ENCODE measurements at regions not wholly inside any gene's neighbourhood (a gene's known extent, or its start where the extent isn't known, plus 50 kb on each side); places are given as distances from the start of the nearest gene placed in this dataset.

DNA sequence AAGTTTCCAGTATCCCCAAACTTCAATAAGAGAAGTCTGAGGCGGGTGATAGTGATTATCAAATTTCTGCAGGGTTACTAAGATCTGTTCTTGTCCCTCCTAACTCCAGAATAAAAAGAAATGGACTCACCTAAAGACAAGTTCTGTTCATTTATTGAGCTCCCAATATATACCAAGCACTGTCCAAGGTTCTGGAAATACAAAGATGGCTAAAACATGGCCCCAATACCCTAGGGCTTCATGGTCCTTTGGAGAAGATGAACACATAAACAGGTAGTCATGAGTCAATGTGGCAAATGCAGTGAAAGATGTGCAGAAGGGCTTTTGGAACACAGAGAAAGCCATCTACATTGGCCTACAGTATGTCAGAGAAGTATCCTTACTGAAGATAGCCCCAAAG is 231.2 kb downstream of the PPP1R2C start:
- H3F3A ChIP-seq (ENCODE audit: insufficient read depth), result no peaks in the 10 kb centered on the region
- H3K79me2 ChIP-seq (ENCODE audit: insufficient read depth, low read length), result no peaks in the 10 kb centered on the region
- no peaks in the 10 kb centered on the region for H3K9me2 ChIP-seq (replicated peaks; ENCODE audit: insufficient read depth, low read length)
- no peak overlapping the region for H3K27ac ChIP-seq (ENCODE audit: low read depth, low read length)
- no peaks in the 10 kb centered on the region for H3K27me3 ChIP-seq (ENCODE audit: low read length)
- no peaks in the 10 kb centered on the region for H3K9me3 ChIP-seq (ENCODE audit: insufficient read depth, low read length)
- H2AFZ ChIP-seq (ENCODE audit: low read depth, low read length, severe bottlenecking), result no peak overlapping the region
- H4K20me1 ChIP-seq (ENCODE audit: low read depth, low read length), result no peaks in the 10 kb centered on the region
- TF ChIP-seq EZH2phosphoT487 (conservative IDR thresholded peaks at IDR 0.05; ENCODE audit: low read length), result no peak
- TF ChIP-seq, protein P1, sequence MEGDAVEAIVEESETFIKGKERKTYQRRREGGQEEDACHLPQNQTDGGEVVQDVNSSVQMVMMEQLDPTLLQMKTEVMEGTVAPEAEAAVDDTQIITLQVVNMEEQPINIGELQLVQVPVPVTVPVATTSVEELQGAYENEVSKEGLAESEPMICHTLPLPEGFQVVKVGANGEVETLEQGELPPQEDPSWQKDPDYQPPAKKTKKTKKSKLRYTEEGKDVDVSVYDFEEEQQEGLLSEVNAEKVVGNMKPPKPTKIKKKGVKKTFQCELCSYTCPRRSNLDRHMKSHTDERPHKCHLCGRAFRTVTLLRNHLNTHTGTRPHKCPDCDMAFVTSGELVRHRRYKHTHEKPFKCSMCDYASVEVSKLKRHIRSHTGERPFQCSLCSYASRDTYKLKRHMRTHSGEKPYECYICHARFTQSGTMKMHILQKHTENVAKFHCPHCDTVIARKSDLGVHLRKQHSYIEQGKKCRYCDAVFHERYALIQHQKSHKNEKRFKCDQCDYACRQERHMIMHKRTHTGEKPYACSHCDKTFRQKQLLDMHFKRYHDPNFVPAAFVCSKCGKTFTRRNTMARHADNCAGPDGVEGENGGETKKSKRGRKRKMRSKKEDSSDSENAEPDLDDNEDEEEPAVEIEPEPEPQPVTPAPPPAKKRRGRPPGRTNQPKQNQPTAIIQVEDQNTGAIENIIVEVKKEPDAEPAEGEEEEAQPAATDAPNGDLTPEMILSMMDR (IDR thresholded peaks at IDR 0.05; ENCODE audit: insufficient read depth, low read length, poor library complexity, severe bottlenecking), result no peak
- H3K4me3 ChIP-seq (ENCODE audit: insufficient read depth, low read length, poor library complexity, severe bottlenecking), result no peak overlapping the region
- H3K9ac ChIP-seq (ENCODE audit: low read length), result no peak overlapping the region
- no peak overlapping the region for H3K4me2 ChIP-seq (ENCODE audit: low read depth, low read length, poor library complexity, severe bottlenecking)
- no peaks in the 10 kb centered on the region for H3K36me3 ChIP-seq (ENCODE audit: low read length)

- Histone ChIP-seq H3K9ac (ENCODE audit: low read length) (no peak overlapping the region), H2AFZ (ENCODE audit: low read depth, low read length, severe bottlenecking) (no peak overlapping the region), H3K4me2 (ENCODE audit: low read depth, low read length, poor library complexity, severe bottlenecking) (no peak overlapping the region), H3K4me3 (ENCODE audit: insufficient read depth, low read length, poor library complexity, severe bottlenecking) (no peak overlapping the region), H3K27me3 (ENCODE audit: low read length) (no peaks in the 10 kb centered on the region), H3K9me2 (replicated peaks; ENCODE audit: insufficient read depth, low read length) (no peaks in the 10 kb centered on the region), H3K27ac (ENCODE audit: low read depth, low read length) (no peak overlapping the region), H3F3A (ENCODE audit: insufficient read depth) (no peaks in the 10 kb centered on the region), H4K20me1 (ENCODE audit: low read depth, low read length) (no peaks in the 10 kb centered on the region), H3K9me3 (ENCODE audit: insufficient read depth, low read length) (no peaks in the 10 kb centered on the region), H3K36me3 (ENCODE audit: low read length) (no peaks in the 10 kb centered on the region), H3K79me2 (ENCODE audit: insufficient read depth, low read length) (no peaks in the 10 kb centered on the region)
- no peak for TF ChIP-seq EZH2phosphoT487 (conservative IDR thresholded peaks at IDR 0.05; ENCODE audit: low read length)
- TF ChIP-seq, protein P1 (IDR thresholded peaks at IDR 0.05; ENCODE audit: insufficient read depth, low read length, poor library complexity, severe bottlenecking), result no peak
Observed at GRCh38 chrX:42544883-42545282, 233.1 kb downstream of the PPP1R2C start.

GRCh38 chrX:42541554-42541953 is 236.4 kb downstream of the PPP1R2C start:
- no peak overlapping the region for H3K9ac ChIP-seq (ENCODE audit: low read length)
- H2AFZ ChIP-seq (ENCODE audit: low read depth, low read length, severe bottlenecking), result no peak overlapping the region
- no peak overlapping the region for H3K27ac ChIP-seq (ENCODE audit: low read depth, low read length)
- no peaks in the 10 kb centered on the region for H3K27me3 ChIP-seq (ENCODE audit: low read length)
- no peak overlapping the region for H3K4me2 ChIP-seq (ENCODE audit: low read depth, low read length, poor library complexity, severe bottlenecking)
- no peak overlapping the region for H3K4me3 ChIP-seq (ENCODE audit: insufficient read depth, low read length, poor library complexity, severe bottlenecking)
- no peaks in the 10 kb centered on the region for H3K9me3 ChIP-seq (ENCODE audit: insufficient read depth, low read length)
- H3K9me2 ChIP-seq (replicated peaks; ENCODE audit: insufficient read depth, low read length), result no peaks in the 10 kb centered on the region
- H3K36me3 ChIP-seq (ENCODE audit: low read length), result no peaks in the 10 kb centered on the region
- no peaks in the 10 kb centered on the region for H3F3A ChIP-seq (ENCODE audit: insufficient read depth)
- TF ChIP-seq EZH2phosphoT487 (conservative IDR thresholded peaks at IDR 0.05; ENCODE audit: low read length), result no peak
- TF ChIP-seq, protein P1 (IDR thresholded peaks at IDR 0.05; ENCODE audit: insufficient read depth, low read length, poor library complexity, severe bottlenecking), result no peak
- H3K79me2 ChIP-seq (ENCODE audit: insufficient read depth, low read length), result no peaks in the 10 kb centered on the region
- no peaks in the 10 kb centered on the region for H4K20me1 ChIP-seq (ENCODE audit: low read depth, low read length)

Data from SU-DHL-6 (cell line).